ENCODE measurements at regions not wholly inside any gene's neighbourhood (a gene's known extent, or its start where the extent isn't known, plus 50 kb on each side); places are given as distances from the start of the nearest gene placed in this dataset.

DNA sequence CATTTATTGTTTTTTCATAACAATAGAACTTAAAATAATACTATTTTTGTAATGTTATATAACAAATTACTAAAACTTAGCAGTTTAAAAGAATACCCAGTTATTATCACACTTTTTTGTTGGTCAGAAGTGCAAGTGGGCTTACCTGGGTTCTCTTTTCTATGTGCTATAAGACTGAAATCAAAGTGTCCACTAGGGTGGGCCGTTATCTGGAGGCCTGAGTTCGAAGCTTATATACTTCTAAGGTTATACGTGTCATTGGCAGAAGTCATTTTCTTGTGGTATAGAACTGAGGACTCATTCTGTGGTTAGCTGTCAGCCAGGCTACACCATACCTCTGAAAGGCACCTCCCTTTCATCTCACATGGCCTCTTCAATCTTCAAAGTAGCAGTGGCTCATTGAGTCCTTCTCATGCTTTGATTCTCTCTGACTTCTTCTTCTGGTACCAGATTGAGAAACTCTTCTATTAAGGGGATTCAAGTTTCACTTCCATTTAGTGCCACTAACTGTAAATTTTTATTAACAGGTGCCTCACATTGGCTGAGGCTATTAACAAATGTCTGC is 414.3 kb downstream of the AMY1C start:
- Histone ChIP-seq H3K36me3 (no peaks in the 10 kb centered on the region), H3K27me3 (ENCODE audit: low read depth) (no peaks in the 10 kb centered on the region), H3K4me3 (no peak overlapping the region), H3K27ac (replicated peaks) (no peak overlapping the region), H3K9me3 (replicated peaks) (peaks cover 7% of the 10 kb centered on the region), H3K4me1 (no peaks in the 10 kb centered on the region)
- TF ChIP-seq, protein P1, sequence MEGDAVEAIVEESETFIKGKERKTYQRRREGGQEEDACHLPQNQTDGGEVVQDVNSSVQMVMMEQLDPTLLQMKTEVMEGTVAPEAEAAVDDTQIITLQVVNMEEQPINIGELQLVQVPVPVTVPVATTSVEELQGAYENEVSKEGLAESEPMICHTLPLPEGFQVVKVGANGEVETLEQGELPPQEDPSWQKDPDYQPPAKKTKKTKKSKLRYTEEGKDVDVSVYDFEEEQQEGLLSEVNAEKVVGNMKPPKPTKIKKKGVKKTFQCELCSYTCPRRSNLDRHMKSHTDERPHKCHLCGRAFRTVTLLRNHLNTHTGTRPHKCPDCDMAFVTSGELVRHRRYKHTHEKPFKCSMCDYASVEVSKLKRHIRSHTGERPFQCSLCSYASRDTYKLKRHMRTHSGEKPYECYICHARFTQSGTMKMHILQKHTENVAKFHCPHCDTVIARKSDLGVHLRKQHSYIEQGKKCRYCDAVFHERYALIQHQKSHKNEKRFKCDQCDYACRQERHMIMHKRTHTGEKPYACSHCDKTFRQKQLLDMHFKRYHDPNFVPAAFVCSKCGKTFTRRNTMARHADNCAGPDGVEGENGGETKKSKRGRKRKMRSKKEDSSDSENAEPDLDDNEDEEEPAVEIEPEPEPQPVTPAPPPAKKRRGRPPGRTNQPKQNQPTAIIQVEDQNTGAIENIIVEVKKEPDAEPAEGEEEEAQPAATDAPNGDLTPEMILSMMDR (IDR thresholded peaks at IDR 0.05; ENCODE audit: borderline replicate concordance) = no peak
- intact Hi-C loops (cut with micrococcal nuclease) = no loop called here
- DNase-seq = no peak

DNA sequence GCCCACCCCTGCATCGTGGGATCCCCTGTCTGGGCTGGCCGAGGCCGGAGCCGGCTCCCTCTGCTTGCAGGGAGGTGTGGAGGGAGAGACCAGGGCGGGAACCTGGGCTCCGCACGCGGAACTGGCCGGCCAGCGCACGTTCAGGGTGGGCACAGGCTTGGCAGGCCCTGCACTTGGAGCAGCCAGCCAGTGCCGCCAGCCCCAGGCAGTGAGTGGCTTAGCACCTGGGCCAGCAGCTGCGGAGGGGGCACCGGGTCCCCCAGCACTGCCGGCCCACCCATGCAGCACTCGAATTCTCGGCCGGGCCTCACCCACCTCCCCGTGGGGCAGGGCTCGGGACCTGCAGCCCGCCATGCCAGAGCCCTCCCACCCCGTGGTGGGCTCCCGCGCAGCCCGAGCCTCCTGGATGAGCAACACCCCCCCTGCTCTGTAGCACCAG is 422.6 kb downstream of the AMY1C start:
- no peak for DNase-seq
- intact Hi-C loops (cut with micrococcal nuclease) = no loop called here
- TF ChIP-seq, protein P1 (IDR thresholded peaks at IDR 0.05; ENCODE audit: borderline replicate concordance) = no peak
- peaks cover 42% of the 10 kb centered on the region for H3K9me3 ChIP-seq (replicated peaks)
- H3K4me3 ChIP-seq = no peak overlapping the region
- H3K36me3 ChIP-seq = no peaks in the 10 kb centered on the region
- no peak overlapping the region for H3K27ac ChIP-seq (replicated peaks)
- H3K4me1 ChIP-seq = no peaks in the 10 kb centered on the region
- H3K27me3 ChIP-seq (ENCODE audit: low read depth) = no peaks in the 10 kb centered on the region

DNA sequence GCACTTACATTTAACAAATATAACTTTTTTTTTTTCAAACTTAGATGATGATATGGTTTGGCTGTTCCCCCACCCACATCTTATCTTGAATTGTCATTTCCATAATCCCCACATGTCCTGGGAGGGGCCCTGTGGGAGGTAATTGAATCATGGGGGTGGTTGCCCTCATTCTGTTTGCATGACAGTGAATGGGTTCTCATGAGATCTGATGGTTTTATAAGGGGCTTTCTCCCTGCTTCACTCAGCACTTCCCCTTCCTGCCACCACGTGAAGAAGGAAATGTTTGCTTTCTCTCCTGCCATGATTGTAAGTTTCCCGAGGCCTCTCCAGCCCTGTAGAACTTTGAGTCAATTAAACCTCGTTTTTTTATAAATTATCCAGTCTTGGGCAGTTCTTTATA is 432.6 kb downstream of the AMY1C start:
- TF ChIP-seq, protein P1 (IDR thresholded peaks at IDR 0.05; ENCODE audit: borderline replicate concordance) = no peak
- no peak for DNase-seq
- intact Hi-C loops (cut with micrococcal nuclease) = no loop called here
- no peaks in the 10 kb centered on the region for H3K27me3 ChIP-seq (ENCODE audit: low read depth)
- no peaks in the 10 kb centered on the region for H3K36me3 ChIP-seq
- no peak overlapping the region for H3K27ac ChIP-seq (replicated peaks)
- H3K4me1 ChIP-seq = no peaks in the 10 kb centered on the region
- H3K4me3 ChIP-seq = no peak overlapping the region
- H3K9me3 ChIP-seq (replicated peaks) = no peaks in the 10 kb centered on the region

DNA sequence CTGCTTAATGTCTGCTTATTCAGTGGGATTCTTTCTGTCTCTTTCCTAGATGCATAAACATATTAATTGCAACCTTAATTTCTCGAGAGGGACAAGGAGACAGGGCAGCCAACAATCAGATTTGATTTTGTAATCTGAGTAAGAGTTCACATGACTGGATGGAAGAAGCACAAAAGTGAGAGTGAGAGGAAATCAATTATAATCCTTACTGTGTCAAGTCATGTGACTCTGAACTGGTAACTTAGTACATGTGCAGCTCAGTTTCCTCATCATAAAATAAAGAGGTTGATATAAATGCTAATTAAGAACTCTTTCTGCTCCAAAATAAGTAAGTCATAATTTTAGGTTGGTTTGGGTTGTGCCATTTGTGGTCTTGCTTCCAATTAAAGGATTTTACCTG is 439.5 kb downstream of the AMY1C start:
- Histone ChIP-seq H3K27me3 (ENCODE audit: low read depth) (no peaks in the 10 kb centered on the region), H3K4me3 (no peak overlapping the region), H3K9me3 (replicated peaks) (no peaks in the 10 kb centered on the region), H3K4me1 (no peaks in the 10 kb centered on the region), H3K36me3 (no peaks in the 10 kb centered on the region), H3K27ac (replicated peaks) (no peak overlapping the region)
- TF ChIP-seq, protein P1 (IDR thresholded peaks at IDR 0.05; ENCODE audit: borderline replicate concordance) = no peak
- intact Hi-C loops (cut with micrococcal nuclease) = no loop called here
- DNase-seq = no peak

DNA sequence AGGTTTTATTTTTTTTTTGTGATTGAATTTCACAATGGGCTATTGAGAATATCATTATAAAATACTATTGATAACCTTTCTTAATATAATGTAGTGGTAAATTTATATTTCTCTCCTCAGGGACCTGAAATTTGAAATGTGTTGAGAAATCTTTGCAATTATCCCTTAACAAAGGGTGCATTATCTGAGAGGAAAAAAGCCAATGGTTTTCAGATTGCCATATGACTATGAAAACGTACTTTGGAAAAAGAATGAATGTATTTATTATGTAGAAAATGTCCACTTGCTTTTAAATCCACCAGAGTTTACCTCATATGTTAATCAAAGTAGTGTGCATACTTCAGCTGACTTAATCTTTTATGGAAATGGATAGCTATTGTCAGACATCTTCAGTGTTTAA is 441.1 kb downstream of the AMY1C start:
- Histone ChIP-seq H3K4me3 (no peak overlapping the region), H3K4me1 (no peaks in the 10 kb centered on the region), H3K27ac (replicated peaks) (no peak overlapping the region), H3K9me3 (replicated peaks) (no peaks in the 10 kb centered on the region), H3K27me3 (ENCODE audit: low read depth) (no peaks in the 10 kb centered on the region), H3K36me3 (no peaks in the 10 kb centered on the region)
- intact Hi-C loops (cut with micrococcal nuclease) = no loop called here
- no peak for DNase-seq
- TF ChIP-seq, protein P1 (IDR thresholded peaks at IDR 0.05; ENCODE audit: borderline replicate concordance) = no peak

Data from left ventricle myocardium inferior (tissue), 1 donor.